ENCODE measurements at regions not wholly inside any gene's neighbourhood (a gene's known extent, or its start where the extent isn't known, plus 50 kb on each side); places are given as distances from the start of the nearest gene placed in this dataset.
A peak's percentile ranks its signal among the peaks of the same experiment; 100 is the strongest.
"Not testable (repeated sequence)": the region's sequence is repeated elsewhere in the genome, so short reads cannot be mapped to it uniquely, and the experiment has no call there.

DNA sequence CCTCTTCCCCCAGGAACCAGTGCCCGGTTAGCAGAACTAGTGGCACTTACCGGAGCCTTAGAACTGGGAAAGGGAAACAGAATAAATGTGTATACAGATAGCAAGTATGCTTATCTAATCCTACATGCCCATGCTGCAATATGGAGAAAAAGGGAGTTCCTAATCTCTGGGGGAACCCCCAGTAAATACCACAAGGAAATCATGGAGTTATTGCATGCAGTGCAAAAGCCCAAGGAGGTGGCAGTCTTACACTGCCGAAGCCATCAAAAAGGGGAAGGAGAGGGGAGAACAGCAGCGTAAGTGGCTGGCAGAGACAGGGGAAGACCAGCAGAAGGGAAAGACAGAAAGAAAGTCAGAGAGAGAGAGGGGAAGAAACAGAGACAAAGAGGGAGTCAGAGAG lies 556.7 kb upstream of the SPRY2 start:
- not testable (repeated sequence) for DNase-seq

GRCh38 chr13:80894917-80895316 lies 554.0 kb upstream of the SPRY2 start:
- DNase-seq, result no peak

DNA sequence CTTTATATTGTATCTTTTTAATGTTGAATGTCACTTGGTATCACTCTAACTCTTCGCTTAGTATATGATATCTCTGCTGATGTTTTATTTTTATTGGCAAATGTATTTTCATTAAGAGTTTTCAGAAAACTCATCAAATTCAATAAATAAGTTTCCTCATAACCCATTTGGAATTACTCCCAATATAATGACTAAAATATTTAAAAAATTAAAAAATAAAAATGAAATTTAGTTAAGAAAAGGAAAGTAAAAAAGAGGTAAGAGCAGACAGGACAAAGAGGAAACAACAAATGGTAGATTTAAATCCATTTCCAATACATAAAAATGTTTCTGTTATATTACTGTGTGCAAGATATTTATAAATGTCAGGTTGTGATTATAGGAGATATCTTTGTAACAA lies 548.9 kb upstream of the SPRY2 start:
- DNase-seq, result no peak

DNA sequence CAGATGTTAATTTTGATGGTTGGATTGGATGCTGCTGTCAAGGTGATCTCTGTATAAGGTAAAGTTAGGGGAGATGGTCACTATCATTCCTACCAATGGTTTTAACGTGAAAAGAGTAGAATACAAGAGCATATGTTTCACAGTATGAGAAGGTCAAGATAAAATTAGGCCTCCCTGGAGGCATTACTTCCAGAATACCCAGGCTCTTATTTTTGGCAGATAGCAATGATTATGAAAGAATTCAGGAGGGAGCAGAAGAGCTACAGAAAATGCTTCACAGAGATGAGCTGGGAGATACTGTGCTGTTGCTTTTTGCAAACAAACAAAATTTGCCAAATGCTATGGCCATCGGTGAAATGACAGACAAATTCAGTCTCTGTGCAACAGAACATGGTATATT lies 547.5 kb upstream of the SPRY2 start:
- no peak for DNase-seq

- DNase-seq, result no peak
Measured at GRCh38 chr13:80884056-80884785, 543.3 kb upstream of the SPRY2 start.

GRCh38 chr13:80883545-80883944 lies 542.6 kb upstream of the SPRY2 start:
- DNase-seq, result no peak

DNA sequence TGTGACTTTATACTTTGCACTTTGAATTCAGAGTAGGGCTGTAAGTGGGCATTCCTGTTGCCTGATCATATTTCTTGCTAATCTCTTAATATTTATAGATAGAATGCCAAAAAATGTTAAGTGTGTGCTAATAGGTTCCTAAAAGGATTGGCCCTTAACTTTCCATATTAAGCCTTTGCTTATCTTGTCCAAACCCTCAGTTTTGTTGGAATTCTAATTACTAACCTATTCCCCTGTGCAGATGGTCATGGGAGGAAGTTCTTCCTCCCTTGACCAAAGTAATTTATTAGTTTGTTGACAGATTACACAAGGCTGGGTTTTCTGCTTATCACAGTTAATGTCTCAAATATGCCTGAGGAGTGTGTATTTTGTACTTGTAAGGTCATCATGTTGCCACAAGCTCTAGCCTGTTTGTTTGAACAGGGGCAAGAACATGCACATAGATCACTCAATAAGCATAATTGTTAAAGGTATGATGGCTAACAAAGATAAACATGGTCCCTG lies 541.1 kb upstream of the SPRY2 start:
- peak; percentile 34 for DNase-seq

- DNase-seq, result no peak
Measured at GRCh38 chr13:80881495-80881894, 540.6 kb upstream of the SPRY2 start.

DNA sequence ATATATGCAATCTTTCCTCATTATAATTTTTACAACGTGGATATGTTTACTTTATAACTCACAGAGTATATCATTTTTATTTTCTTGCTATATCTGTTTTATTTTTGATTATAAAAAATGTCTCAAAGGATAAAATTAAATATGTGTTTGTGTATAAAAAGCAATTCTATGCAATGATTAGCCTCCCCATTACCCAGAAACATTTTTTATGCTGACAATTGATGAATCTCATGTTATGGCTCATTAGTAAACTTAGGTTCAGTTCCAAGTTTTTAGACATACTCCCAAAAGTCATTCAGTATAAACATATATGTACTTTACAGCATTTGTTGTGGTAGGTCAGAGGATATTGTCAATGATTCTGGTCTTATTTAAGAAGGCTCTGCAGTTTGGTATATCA lies 540.1 kb upstream of the SPRY2 start:
- no peak for DNase-seq

GRCh38 chr13:80877944-80878241 lies 537.0 kb upstream of the SPRY2 start:
- DNase-seq, result no peak

DNA sequence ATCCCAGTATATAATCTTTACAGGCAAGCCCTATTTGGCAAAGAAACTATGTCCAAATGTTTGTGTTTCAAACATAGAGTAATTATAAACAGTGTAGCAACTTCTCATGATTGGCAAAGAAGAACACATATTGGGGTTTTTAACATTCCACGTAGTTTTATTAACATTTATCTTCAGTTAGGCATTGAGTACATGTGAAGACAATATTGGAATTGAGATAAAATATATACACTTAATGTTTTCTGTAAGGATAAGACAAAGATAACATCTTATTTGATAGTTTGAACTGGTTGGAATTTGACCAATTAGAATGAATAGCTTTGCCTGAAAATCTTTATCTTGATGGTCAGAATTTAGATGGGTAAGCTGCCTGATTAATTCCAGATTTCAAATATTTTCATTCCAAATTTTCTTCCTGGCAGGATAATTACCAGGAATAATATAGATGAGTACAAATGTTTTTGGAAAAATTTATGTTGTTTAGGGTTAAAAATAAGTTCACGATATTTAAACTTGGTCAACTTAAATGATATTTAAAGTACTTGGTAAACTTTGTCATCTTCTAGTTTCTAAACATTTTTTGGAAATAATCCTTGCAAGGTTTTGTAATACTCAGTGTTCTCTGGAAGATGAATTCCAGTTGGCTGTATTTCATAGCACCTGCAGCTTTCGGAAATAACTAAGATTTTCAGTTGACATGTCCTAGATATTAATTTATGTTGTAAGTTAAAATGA lies 536.5 kb upstream of the SPRY2 start:
- DNase-seq, result no peak

- no peak for DNase-seq
Measured at GRCh38 chr13:80873589-80873988, 532.7 kb upstream of the SPRY2 start.

- DNase-seq, result not testable (repeated sequence)
Measured at GRCh38 chr13:80871971-80872370, 531.0 kb upstream of the SPRY2 start.

- DNase-seq, result peak; percentile 63
Measured at GRCh38 chr13:80871481-80871880, 530.6 kb upstream of the SPRY2 start.

DNA sequence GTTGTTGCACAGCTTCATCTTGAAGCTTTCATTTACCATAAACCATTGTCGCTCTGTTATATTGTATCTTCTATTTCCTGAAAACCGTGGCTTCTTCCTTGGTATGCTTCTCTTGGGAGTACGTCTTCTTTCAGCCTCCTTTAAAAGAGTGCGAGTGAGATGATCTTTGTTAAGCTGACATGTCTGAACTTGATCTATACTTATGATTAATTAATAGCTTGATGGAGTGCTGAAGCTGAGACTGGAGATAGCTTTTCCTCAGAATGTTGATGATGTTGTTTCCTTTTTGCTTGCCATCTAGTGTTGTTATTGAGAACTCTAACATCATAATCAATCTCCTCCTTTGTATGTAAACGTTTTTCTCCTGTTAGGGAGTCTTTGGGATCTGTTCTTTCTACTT lies 529.3 kb upstream of the SPRY2 start:
- no peak for DNase-seq

DNA sequence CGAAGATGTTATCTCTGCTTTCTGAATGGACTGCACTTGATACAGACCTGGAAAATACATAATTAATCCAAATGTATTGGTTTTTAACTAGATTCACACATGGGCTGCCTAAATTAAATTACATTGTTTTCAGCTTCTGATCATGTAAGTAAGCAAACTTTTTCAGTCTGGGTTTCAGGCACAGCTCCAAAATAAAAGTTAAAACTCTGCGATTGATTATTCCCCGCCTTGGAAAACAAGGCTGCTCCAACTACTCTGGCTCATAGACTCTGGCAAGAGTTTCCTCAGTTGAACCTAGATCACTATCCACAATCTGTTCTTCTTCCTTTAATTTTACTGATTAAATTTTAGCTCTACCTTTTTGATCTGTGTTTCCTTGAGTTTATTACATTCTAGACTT lies 526.0 kb upstream of the SPRY2 start:
- DNase-seq, result no peak

- no peak for DNase-seq
Measured at GRCh38 chr13:80865329-80865728, 524.4 kb upstream of the SPRY2 start.

DNA sequence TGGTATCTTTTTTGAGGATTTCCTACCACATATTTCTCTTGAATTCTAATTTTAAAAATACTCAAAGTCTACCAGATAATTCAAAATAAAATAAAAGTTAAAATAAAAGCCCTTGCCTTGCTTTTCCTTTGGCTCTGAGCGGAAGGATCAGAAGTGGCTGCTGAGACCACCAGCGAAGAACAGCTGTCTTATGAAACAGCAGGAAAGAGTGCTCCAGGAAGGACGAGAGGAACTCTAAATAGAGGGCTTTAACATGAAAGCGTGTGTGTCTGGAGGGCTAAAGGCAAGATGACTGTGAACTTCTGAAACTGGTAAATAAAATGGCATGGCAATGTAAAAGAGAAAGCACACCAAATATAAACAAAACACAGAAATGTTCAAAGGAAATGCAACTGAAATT lies 521.5 kb upstream of the SPRY2 start:
- DNase-seq, result no peak

GRCh38 chr13:80860845-80861244 lies 519.9 kb upstream of the SPRY2 start:
- no peak for DNase-seq

GRCh38 chr13:80858131-80858530 lies 517.2 kb upstream of the SPRY2 start:
- DNase-seq, result no peak

GRCh38 chr13:80857321-80857720 lies 516.4 kb upstream of the SPRY2 start:
- DNase-seq, result no peak

GRCh38 chr13:80850771-80851170 lies 509.8 kb upstream of the SPRY2 start:
- DNase-seq, result no peak

DNA sequence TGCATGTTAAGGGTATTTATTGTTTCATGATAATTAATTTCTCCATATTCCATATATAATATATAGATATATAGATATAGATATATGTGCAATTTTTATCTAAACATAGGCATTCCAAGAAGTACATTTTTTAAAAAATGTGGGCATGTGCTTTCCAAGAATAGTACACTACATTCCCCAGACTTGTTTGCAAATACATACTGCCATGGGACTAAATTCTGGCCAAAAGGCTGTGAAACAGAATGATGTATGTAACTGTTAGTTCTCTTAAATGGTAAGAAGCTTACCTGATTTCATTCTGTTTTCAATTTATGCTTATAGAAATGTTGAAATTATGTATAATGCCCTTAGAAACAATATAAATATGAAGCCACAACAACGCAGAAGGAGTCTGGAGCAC lies 503.2 kb upstream of the SPRY2 start:
- no peak for DNase-seq

GRCh38 chr13:80841414-80841813 lies 500.5 kb upstream of the SPRY2 start:
- no peak for DNase-seq
